ENCODE measurements at regions not wholly inside any gene's neighbourhood (a gene's known extent, or its start where the extent isn't known, plus 50 kb on each side); places are given as distances from the start of the nearest gene placed in this dataset.

DNA sequence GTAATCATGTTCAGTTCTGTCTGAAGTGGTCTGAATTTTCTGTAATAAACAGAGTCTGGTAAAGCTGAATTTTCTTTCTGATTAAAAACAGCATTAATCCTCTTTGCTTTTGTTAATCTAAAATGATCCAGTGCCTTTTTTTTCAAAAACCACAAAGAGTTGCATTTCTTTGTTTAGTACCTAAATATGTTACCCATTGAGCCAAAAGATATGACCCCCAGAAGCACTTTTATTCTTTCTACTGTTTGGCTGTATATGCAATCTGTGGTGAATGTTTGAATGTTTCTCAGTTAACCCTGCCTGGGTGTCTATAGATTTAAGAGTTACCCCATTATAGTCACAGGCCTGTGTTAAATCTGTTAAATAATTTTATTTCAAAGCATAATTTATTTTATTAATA, 394.8 kb downstream of the PTPRC start:
- no peak overlapping the region for H3K4me3 ChIP-seq (ENCODE audit: low read depth, low read length)
- TF ChIP-seq, protein P1, sequence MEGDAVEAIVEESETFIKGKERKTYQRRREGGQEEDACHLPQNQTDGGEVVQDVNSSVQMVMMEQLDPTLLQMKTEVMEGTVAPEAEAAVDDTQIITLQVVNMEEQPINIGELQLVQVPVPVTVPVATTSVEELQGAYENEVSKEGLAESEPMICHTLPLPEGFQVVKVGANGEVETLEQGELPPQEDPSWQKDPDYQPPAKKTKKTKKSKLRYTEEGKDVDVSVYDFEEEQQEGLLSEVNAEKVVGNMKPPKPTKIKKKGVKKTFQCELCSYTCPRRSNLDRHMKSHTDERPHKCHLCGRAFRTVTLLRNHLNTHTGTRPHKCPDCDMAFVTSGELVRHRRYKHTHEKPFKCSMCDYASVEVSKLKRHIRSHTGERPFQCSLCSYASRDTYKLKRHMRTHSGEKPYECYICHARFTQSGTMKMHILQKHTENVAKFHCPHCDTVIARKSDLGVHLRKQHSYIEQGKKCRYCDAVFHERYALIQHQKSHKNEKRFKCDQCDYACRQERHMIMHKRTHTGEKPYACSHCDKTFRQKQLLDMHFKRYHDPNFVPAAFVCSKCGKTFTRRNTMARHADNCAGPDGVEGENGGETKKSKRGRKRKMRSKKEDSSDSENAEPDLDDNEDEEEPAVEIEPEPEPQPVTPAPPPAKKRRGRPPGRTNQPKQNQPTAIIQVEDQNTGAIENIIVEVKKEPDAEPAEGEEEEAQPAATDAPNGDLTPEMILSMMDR (IDR thresholded peaks at IDR 0.05; ENCODE audit: low read depth, low read length): no peak

DNA sequence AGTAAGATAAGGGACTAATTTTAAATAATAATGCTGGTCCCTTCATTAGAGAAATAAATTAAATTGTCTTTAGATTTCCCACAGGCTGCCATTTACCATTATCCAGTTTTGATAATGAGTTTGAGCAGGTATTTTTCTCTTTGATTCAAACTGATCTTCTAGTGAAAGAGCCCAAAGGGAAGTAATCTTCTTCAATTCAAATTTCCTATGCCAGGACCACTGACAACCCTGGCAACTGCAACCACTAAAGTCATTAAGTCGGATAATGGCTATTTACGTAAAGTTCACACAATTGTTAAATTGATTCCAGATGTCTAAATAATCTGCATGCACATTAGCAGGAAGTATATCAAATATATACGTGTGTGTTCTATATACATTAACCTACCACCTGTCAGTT, 399.3 kb downstream of the PTPRC start:
- H3K4me3 ChIP-seq (ENCODE audit: low read depth, low read length): no peak overlapping the region
- TF ChIP-seq, protein P1 (IDR thresholded peaks at IDR 0.05; ENCODE audit: low read depth, low read length): no peak

DNA sequence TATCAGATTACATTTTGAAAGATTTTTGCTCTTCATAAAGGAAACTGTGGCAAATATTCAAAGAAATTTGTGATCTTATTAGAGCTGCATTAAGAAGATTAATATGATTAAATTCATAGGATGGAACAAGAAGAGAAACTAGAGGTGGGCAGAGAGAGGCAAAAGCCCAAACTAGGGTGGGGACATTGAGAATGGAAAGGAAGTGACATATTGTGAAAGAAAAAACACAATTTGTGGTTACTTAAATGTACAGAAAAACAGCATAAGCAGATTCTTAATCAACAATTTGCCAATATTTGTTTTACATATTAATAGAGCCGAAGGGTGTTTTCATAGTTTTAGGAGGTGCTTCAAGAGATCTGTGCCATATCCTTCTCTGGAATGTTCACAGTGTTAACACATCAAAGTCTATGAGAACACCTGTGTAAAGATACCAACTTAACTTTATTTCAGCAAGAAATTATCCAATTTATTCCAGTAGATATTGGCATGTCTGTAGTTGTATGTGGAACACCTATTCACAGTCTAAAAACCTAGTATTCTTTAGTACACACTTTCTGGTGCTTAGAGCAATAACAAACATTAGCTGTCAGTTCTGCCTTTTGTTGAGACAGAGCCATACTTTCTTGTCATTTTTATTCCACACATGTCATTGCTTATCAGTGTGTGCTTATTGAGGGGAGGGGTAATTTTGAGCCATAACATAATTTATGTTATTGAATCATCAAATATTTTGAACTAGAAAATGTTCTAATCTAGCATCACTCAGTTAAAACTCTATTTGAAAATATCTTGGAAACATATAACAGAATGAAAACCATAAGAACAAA, 401.5 kb downstream of the PTPRC start:
- TF ChIP-seq, protein P1 (IDR thresholded peaks at IDR 0.05; ENCODE audit: low read depth, low read length): no peak
- no peak overlapping the region for H3K4me3 ChIP-seq (ENCODE audit: low read depth, low read length)

- H3K4me3 ChIP-seq (ENCODE audit: low read depth, low read length): no peak overlapping the region
- TF ChIP-seq, protein P1 (IDR thresholded peaks at IDR 0.05; ENCODE audit: low read depth, low read length): no peak
Measured at GRCh38 chr1:199041173-199041914, 402.5 kb downstream of the PTPRC start.

DNA sequence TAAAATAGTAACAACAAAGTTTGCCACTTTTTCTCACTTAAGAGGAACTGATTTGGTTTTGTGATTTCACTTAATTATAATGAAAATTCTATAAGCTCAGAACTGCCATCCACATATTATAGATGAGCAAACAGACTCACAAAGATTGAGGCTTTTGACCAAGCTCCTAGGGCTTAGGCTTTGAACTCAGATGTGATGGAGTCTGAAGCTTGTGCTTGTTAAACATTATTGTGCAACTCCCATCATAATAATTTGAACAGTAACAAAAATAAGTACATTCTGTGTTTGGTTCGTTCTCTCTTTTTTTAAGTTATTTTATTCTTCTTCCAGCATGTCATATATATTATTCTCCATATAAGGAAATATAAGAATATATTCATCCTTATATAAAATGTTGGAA, 403.4 kb downstream of the PTPRC start:
- TF ChIP-seq, protein P1 (IDR thresholded peaks at IDR 0.05; ENCODE audit: low read depth, low read length): no peak
- H3K4me3 ChIP-seq (ENCODE audit: low read depth, low read length): no peak overlapping the region

DNA sequence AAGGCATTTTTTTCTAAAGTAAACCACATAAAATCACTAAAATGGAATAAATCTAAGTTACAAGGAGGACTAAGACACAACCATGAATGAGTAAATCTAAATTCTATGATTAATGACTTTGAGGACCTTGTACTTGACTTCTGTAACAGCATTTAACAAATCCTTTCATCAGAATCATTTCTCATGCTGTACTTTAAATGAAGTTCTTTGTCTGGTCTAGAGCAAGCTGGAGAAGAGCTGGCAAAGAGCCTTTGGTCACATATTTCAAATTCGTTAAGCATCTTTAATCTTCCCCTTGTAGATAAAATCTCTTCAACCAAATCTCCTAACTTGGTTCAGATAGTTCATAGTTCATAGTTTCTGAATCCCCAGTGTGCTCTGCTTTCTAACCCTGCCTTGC, 405.4 kb downstream of the PTPRC start:
- TF ChIP-seq, protein P1 (IDR thresholded peaks at IDR 0.05; ENCODE audit: low read depth, low read length): no peak
- H3K4me3 ChIP-seq (ENCODE audit: low read depth, low read length): no peak overlapping the region

- no peak overlapping the region for H3K4me3 ChIP-seq (ENCODE audit: low read depth, low read length)
- TF ChIP-seq, protein P1 (IDR thresholded peaks at IDR 0.05; ENCODE audit: low read depth, low read length): no peak
Measured at GRCh38 chr1:199046618-199047017, 407.8 kb downstream of the PTPRC start.
